Body of pancreas (tissue), 4 donors: ENCODE measurements at regions not wholly inside any gene's neighbourhood (a gene's known extent, or its start where the extent isn't known, plus 50 kb on each side); places are given as distances from the start of the nearest gene placed in this dataset.

ENCODE experiments used
- POLR2A ChIP-seq, 3 donors: fragments of 450-650 bp; IDR thresholded peaks; one replicate each; pipeline ENCODE4 v1.6.1; 2016; ENCODE audit warnings: antibody characterized with exemption in 3 of 3, mild to moderate bottlenecking in 2 of 3
- TF ChIP-seq, protein P1 (sequence below), 7 experiments: fragments of 450-650 bp in 4 of 7; fragments of 200-600 bp in 3 of 7; sonication (generic) in 3 of 7; IDR thresholded peaks; one replicate each; pipeline ENCODE4 v1.5.1; 2016 to 2019; ENCODE audit warnings: antibody characterized with exemption in 7 of 7

DNA sequence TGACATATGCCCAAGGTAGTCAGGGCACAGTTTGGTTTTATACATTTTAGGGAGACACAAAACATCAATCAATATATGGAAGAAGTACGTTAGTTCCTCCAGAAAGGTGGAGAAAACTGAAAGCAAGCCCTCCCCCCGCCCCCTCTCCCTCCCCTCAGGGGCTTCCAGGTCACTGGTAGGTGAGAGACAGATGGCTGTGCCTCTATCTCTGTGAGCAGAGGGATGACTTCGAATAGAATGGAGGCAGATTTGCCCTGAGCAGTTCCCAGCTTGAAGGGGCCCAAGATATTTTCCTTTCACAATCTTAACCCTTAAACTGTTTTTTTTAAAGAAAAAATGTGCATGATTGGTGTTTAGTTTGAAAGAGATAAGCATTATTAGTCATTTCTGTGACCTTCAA is 114.0 kb downstream of the PCDH10 start:
- TF ChIP-seq, protein P1, sequence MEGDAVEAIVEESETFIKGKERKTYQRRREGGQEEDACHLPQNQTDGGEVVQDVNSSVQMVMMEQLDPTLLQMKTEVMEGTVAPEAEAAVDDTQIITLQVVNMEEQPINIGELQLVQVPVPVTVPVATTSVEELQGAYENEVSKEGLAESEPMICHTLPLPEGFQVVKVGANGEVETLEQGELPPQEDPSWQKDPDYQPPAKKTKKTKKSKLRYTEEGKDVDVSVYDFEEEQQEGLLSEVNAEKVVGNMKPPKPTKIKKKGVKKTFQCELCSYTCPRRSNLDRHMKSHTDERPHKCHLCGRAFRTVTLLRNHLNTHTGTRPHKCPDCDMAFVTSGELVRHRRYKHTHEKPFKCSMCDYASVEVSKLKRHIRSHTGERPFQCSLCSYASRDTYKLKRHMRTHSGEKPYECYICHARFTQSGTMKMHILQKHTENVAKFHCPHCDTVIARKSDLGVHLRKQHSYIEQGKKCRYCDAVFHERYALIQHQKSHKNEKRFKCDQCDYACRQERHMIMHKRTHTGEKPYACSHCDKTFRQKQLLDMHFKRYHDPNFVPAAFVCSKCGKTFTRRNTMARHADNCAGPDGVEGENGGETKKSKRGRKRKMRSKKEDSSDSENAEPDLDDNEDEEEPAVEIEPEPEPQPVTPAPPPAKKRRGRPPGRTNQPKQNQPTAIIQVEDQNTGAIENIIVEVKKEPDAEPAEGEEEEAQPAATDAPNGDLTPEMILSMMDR (IDR thresholded peaks at IDR 0.05), result no peak
- no peak for TF ChIP-seq POLR2A (IDR thresholded peaks at IDR 0.05)
